Neural cell (in vitro differentiated cells): ENCODE measurements at regions not wholly inside any gene's neighbourhood (a gene's known extent, or its start where the extent isn't known, plus 50 kb on each side); places are given as distances from the start of the nearest gene placed in this dataset.

ENCODE experiments used
- H2AFZ ChIP-seq: fragments of 200-600, 300-800 bp; sonication (generic), shearing (Covaris generic); 2 replicates; pipeline ENCODE4 v1.6.0; 2014; ENCODE audit warnings: low read depth, mild to moderate bottlenecking, antibody characterized with exemption, low read length, moderate library complexity
- H3F3A ChIP-seq: fragments of 200-600 bp; shearing (Covaris generic); 2 replicates; pipeline ENCODE4 v1.6.1; 2016; ENCODE audit warnings: mild to moderate bottlenecking, moderate library complexity, mixed read lengths, antibody characterized with exemption, low read length; ENCODE audit not compliant: insufficient read depth, poor library complexity, severe bottlenecking
- H3K27ac ChIP-seq: fragments of 200-600, 300-800 bp; sonication (generic), shearing (Covaris generic); 2 replicates; pipeline ENCODE4 v1.5.1; 2014; ENCODE audit warnings: mild to moderate bottlenecking, low read length, moderate library complexity
- H3K27me3 ChIP-seq: fragments of 300-800, 200-600 bp; sonication (generic), shearing (Covaris generic); 2 replicates; pipeline ENCODE4 v1.6.0; 2014; ENCODE audit warnings: mild to moderate bottlenecking, low read depth, low read length, moderate library complexity; ENCODE audit not compliant: insufficient read depth
- H3K36me3 ChIP-seq: fragments of 300-800, 200-600 bp; sonication (generic), shearing (Covaris generic); 2 replicates; pipeline ENCODE4 v1.5.1; 2014; ENCODE audit warnings: mild to moderate bottlenecking, antibody characterized with exemption, low read length, moderate library complexity; ENCODE audit not compliant: insufficient read depth
- H3K4me2 ChIP-seq: fragments of 300-800, 200-600 bp; sonication (generic), shearing (Covaris generic); 2 replicates; pipeline ENCODE4 v1.6.0; 2014; ENCODE audit warnings: mild to moderate bottlenecking, low read length
- H3K4me3 ChIP-seq: fragments of 300-800, 200-600 bp; sonication (generic), shearing (Covaris generic); 2 replicates; pipeline ENCODE4 v1.5.1; 2014; ENCODE audit warnings: mild to moderate bottlenecking, low read length, moderate library complexity
- H3K79me2 ChIP-seq: fragments of 200-600 bp; shearing (Covaris generic); replicated peaks from 2 replicates; pipeline ENCODE4 v1.6.0; 2014; ENCODE audit warnings: mild to moderate bottlenecking, low read length, moderate library complexity; ENCODE audit not compliant: insufficient read depth
- H3K9ac ChIP-seq: fragments of 300-800, 200-600 bp; sonication (generic), shearing (Covaris generic); 2 replicates; pipeline ENCODE4 v1.6.1; 2016; ENCODE audit warnings: mild to moderate bottlenecking, low read length, mixed read lengths
- H3K9me2 ChIP-seq: fragments of 200-600 bp; shearing (Covaris generic); 2 replicates; pipeline ENCODE4 v1.6.1; 2016; ENCODE audit warnings: mild to moderate bottlenecking, low read length, mixed read lengths; ENCODE audit not compliant: insufficient read depth
- H3K9me3 ChIP-seq: fragments of 200-600, 300-800 bp; sonication (generic), shearing (Covaris generic); 2 replicates; pipeline ENCODE4 v1.6.1; 2016; ENCODE audit warnings: mild to moderate bottlenecking, mixed run types, low read length, moderate library complexity, mixed read lengths
- H4K20me1 ChIP-seq: fragments of 200-600 bp; shearing (Covaris generic); 2 replicates; pipeline ENCODE4 v1.6.1; 2016; ENCODE audit warnings: mild to moderate bottlenecking, mixed run types; ENCODE audit not compliant: insufficient read depth
- EP300 ChIP-seq: fragments of 450-650 bp; conservative IDR thresholded peaks from 2 replicates; pipeline ENCODE4 v1.6.1; 2014; ENCODE audit warnings: antibody characterized with exemption, mild to moderate bottlenecking, moderate library complexity; ENCODE audit not compliant: poor library complexity, severe bottlenecking
- EZH2 ChIP-seq: fragments of 200-600, 300-800 bp; shearing (Covaris generic), sonication (generic); IDR thresholded peaks from 2 replicates; pipeline ENCODE4 v1.6.1; 2014; ENCODE audit warnings: antibody characterized with exemption, low read length, borderline replicate concordance, mild to moderate bottlenecking; ENCODE audit not compliant: insufficient read depth, poor library complexity, severe bottlenecking
- MXI1 ChIP-seq: fragments of 450-650 bp; conservative IDR thresholded peaks from 2 replicates; pipeline ENCODE4 v1.6.1; 2014; ENCODE audit warnings: antibody characterized with exemption, mild to moderate bottlenecking; ENCODE audit not compliant: poor library complexity, severe bottlenecking
- POLR2AphosphoS5 ChIP-seq: IDR thresholded peaks from 2 replicates; pipeline ENCODE4 v1.6.1; 2012
- RAD21 ChIP-seq: fragments of 450-650 bp; conservative IDR thresholded peaks from 2 replicates; pipeline ENCODE4 v1.6.1; 2014; ENCODE audit warnings: antibody characterized with exemption, mild to moderate bottlenecking, moderate library complexity
- SMC3 ChIP-seq: fragments of 450-650 bp; conservative IDR thresholded peaks from 2 replicates; pipeline ENCODE4 v1.6.1; 2014; ENCODE audit warnings: antibody characterized with exemption, mild to moderate bottlenecking, moderate library complexity; ENCODE audit not compliant: poor library complexity
- TAF1 ChIP-seq: IDR thresholded peaks from 2 replicates; pipeline ENCODE4 v1.6.1; 2012; ENCODE audit warnings: low read depth
- TF ChIP-seq, protein P1 (sequence below): fragments of 450-650 bp; IDR thresholded peaks from 2 replicates; pipeline ENCODE4 v1.5.1; 2014; ENCODE audit warnings: antibody characterized with exemption, mild to moderate bottlenecking, moderate library complexity; ENCODE audit not compliant: poor library complexity, severe bottlenecking
- TF ChIP-seq, protein P2 (sequence below): IDR thresholded peaks from 2 replicates; pipeline ENCODE4 v1.6.1; 2012; ENCODE audit warnings: borderline replicate concordance

DNA sequence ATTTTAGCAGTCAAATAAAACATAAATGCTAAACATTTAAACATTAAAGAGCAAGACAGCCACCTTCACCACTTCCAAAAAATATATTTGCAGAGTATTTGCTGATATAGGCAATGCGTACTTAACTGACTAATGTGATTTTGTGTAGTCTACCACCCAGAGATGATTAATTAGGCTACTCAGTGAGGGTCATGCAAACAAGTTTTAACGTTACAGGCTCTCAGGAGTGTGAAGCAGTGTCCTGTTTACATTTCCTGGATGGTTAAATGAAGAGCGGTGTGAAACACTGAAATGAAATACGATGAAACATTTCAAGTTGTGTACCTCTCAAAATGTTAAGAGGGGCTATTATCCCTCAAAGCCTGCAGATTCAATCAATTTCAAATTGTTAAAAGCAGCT is 165.8 kb upstream of the LRIG3 start:
- H4K20me1 ChIP-seq: no peaks in the 10 kb centered on the region
- no peak overlapping the region for H3K4me2 ChIP-seq
- TF ChIP-seq, protein P1, sequence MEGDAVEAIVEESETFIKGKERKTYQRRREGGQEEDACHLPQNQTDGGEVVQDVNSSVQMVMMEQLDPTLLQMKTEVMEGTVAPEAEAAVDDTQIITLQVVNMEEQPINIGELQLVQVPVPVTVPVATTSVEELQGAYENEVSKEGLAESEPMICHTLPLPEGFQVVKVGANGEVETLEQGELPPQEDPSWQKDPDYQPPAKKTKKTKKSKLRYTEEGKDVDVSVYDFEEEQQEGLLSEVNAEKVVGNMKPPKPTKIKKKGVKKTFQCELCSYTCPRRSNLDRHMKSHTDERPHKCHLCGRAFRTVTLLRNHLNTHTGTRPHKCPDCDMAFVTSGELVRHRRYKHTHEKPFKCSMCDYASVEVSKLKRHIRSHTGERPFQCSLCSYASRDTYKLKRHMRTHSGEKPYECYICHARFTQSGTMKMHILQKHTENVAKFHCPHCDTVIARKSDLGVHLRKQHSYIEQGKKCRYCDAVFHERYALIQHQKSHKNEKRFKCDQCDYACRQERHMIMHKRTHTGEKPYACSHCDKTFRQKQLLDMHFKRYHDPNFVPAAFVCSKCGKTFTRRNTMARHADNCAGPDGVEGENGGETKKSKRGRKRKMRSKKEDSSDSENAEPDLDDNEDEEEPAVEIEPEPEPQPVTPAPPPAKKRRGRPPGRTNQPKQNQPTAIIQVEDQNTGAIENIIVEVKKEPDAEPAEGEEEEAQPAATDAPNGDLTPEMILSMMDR: no peak
- H3K4me3 ChIP-seq: no peak overlapping the region
- no peaks in the 10 kb centered on the region for H3F3A ChIP-seq
- no peak overlapping the region for H3K27ac ChIP-seq
- no peaks in the 10 kb centered on the region for H3K36me3 ChIP-seq
- H3K27me3 ChIP-seq: no peaks in the 10 kb centered on the region
- H3K9me3 ChIP-seq: no peaks in the 10 kb centered on the region
- no peaks in the 10 kb centered on the region for H3K79me2 ChIP-seq
- no peak overlapping the region for H3K9ac ChIP-seq
- no peak overlapping the region for H2AFZ ChIP-seq
- H3K9me2 ChIP-seq: no peaks in the 10 kb centered on the region

DNA sequence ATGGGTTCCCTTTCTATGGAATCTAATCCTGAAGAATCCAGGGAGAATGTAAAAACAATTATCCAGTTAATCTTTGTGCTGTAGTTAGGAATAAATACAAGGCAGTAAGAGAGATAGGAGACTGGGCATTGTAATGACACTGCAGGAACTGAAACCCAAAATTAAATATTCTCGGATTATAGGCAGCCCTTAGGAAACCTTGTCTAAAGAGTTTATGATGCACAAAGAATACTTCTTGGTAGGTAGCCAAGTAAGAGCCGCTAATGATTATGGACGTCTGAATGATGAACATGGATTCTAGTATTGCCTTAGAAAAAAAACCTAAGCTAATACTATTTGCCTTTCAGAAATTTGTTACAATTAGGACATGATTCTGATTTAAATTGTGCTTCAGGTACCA is 165.4 kb upstream of the LRIG3 start:
- no peak overlapping the region for H3K9ac ChIP-seq

More for the DNA sequence above, 165.4 kb upstream of the LRIG3 start:
- no peak for TF ChIP-seq MXI1
- no peak for TF ChIP-seq EP300
- TF ChIP-seq, protein P2, sequence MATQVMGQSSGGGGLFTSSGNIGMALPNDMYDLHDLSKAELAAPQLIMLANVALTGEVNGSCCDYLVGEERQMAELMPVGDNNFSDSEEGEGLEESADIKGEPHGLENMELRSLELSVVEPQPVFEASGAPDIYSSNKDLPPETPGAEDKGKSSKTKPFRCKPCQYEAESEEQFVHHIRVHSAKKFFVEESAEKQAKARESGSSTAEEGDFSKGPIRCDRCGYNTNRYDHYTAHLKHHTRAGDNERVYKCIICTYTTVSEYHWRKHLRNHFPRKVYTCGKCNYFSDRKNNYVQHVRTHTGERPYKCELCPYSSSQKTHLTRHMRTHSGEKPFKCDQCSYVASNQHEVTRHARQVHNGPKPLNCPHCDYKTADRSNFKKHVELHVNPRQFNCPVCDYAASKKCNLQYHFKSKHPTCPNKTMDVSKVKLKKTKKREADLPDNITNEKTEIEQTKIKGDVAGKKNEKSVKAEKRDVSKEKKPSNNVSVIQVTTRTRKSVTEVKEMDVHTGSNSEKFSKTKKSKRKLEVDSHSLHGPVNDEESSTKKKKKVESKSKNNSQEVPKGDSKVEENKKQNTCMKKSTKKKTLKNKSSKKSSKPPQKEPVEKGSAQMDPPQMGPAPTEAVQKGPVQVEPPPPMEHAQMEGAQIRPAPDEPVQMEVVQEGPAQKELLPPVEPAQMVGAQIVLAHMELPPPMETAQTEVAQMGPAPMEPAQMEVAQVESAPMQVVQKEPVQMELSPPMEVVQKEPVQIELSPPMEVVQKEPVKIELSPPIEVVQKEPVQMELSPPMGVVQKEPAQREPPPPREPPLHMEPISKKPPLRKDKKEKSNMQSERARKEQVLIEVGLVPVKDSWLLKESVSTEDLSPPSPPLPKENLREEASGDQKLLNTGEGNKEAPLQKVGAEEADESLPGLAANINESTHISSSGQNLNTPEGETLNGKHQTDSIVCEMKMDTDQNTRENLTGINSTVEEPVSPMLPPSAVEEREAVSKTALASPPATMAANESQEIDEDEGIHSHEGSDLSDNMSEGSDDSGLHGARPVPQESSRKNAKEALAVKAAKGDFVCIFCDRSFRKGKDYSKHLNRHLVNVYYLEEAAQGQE: no peak
- no peak for TF ChIP-seq SMC3
- no peak for TF ChIP-seq POLR2AphosphoS5
- TF ChIP-seq RAD21: no peak
- TF ChIP-seq, protein P1: no peak
- TF ChIP-seq TAF1: no peak
- TF ChIP-seq EZH2: no peak
- Histone ChIP-seq H3K27me3 (no peaks in the 10 kb centered on the region), H3K9me2 (no peaks in the 10 kb centered on the region), H4K20me1 (no peaks in the 10 kb centered on the region), H2AFZ (no peak overlapping the region), H3K4me3 (no peak overlapping the region), H3F3A (no peaks in the 10 kb centered on the region), H3K27ac (no peak overlapping the region), H3K4me2 (no peak overlapping the region), H3K79me2 (no peaks in the 10 kb centered on the region), H3K36me3 (no peaks in the 10 kb centered on the region), H3K9me3 (no peaks in the 10 kb centered on the region)
